HG03064 (cell line): ENCODE measurements at regions not wholly inside any gene's neighbourhood (a gene's known extent, or its start where the extent isn't known, plus 50 kb on each side); places are given as distances from the start of the nearest gene placed in this dataset.

Experiments
- ATAC-seq: cut with Tn5 transposase; IDR thresholded peaks from one replicate; pipeline ENCODE4 v1.9.1; 2021; ENCODE audit warnings: low read depth; ENCODE audit not compliant: unreplicated experiment

GRCh38 chr16:61332461-61332860, 703.8 kb downstream of the CDH8 start:
- no peak for ATAC-seq

- no peak for ATAC-seq
These were observed 712.2 kb downstream of the CDH8 start for GRCh38 chr16:61324044-61324443.

GRCh38 chr16:61323456-61323855, 712.8 kb downstream of the CDH8 start:
- no peak for ATAC-seq

GRCh38 chr16:61320791-61321190, 715.4 kb downstream of the CDH8 start:
- no peak for ATAC-seq

GRCh38 chr16:61313931-61314330, 722.3 kb downstream of the CDH8 start:
- no peak for ATAC-seq

- no peak for ATAC-seq
These were observed 726.9 kb downstream of the CDH8 start for GRCh38 chr16:61309386-61309785.

GRCh38 chr16:61306204-61306603, 730.0 kb downstream of the CDH8 start:
- ATAC-seq = no peak

- ATAC-seq = no peak
These were observed 739.4 kb downstream of the CDH8 start for GRCh38 chr16:61296814-61297213.

- no peak for ATAC-seq
These were observed 739.9 kb downstream of the CDH8 start for GRCh38 chr16:61296305-61296704.

GRCh38 chr16:61295311-61295710, 740.9 kb downstream of the CDH8 start:
- ATAC-seq = no peak

- no peak for ATAC-seq
These were observed 747.1 kb downstream of the CDH8 start for GRCh38 chr16:61289141-61289540.

- no peak for ATAC-seq
These were observed 758.4 kb downstream of the CDH8 start for GRCh38 chr16:61277849-61278248.

GRCh38 chr16:61274211-61274610, 762.0 kb downstream of the CDH8 start:
- ATAC-seq = no peak

GRCh38 chr16:61270726-61271125, 765.5 kb downstream of the CDH8 start:
- no peak for ATAC-seq

GRCh38 chr16:61263400-61263799, 772.8 kb downstream of the CDH8 start:
- ATAC-seq = no peak

GRCh38 chr16:61261315-61261714, 774.9 kb downstream of the CDH8 start:
- ATAC-seq = no peak

- ATAC-seq = no peak
These were observed 789.6 kb downstream of the CDH8 start for GRCh38 chr16:61246592-61246991.

- no peak for ATAC-seq
These were observed 792.3 kb downstream of the CDH8 start for GRCh38 chr16:61243954-61244353.

- ATAC-seq = no peak
These were observed 798.3 kb downstream of the CDH8 start for GRCh38 chr16:61237884-61238485.

- ATAC-seq = no peak
These were observed 802.5 kb downstream of the CDH8 start for GRCh38 chr16:61233713-61234112.

GRCh38 chr16:61228371-61228770, 807.9 kb downstream of the CDH8 start:
- ATAC-seq = no peak

GRCh38 chr16:61215605-61216004, 820.6 kb downstream of the CDH8 start:
- no peak for ATAC-seq

GRCh38 chr16:61214780-61215179, 821.5 kb downstream of the CDH8 start:
- no peak for ATAC-seq
